SHP77 treated with DMSO at 0.1 percent for 48 hours (cell line): ENCODE measurements at regions not wholly inside any gene's neighbourhood (a gene's known extent, or its start where the extent isn't known, plus 50 kb on each side); places are given as distances from the start of the nearest gene placed in this dataset.

Source experiments
- DNase-seq: peaks from one replicate; lab custom pipeline; 2025; lab: John Stamatoyannopoulos, UW

GRCh38 chr4:14790494-14790893, 211.8 kb upstream of the CPEB2 start:
- no peak for DNase-seq

GRCh38 chr4:14792702-14793227, 209.5 kb upstream of the CPEB2 start:
- no peak for DNase-seq

DNA sequence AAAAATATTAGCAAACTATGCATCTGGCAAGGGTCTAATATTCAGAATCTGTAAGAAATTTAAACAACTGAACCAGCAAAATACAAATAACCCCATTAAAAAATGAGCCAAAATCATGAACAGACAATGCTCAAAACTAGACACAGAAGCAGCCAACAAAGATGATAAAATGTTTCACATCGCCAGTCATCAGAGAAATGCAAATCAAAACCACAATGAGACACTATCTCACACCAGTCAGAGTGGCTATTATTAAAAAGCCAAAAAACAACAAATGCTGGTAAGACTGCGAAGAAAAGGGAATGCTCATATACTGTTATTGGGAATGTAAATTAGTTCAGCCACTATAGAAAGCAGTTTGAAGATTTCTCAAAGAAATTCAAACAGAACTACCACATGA, 201.3 kb upstream of the CPEB2 start:
- DNase-seq: no peak

- no peak for DNase-seq
These were observed 199.7 kb upstream of the CPEB2 start for GRCh38 chr4:14802596-14802995.

DNA sequence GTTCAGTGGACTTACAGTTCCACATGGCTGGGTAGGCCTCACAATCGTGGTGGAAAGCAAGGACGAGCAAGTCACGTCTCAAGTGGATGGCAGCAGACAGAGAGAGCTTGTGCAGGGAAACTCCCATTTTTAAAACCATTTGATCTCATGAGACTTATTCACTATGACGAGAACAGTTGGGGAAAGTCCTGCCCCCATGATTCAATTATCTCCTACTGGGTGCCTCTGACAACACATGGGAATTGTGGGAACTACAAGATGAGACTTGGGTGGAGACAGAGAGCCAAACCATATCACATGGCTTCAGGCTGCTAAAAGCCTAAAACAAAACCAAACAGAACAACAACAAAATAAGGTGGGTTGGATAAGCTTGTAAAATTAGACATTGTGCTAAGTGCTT, 194.4 kb upstream of the CPEB2 start:
- no peak for DNase-seq

- no peak for DNase-seq
These were observed 193.1 kb upstream of the CPEB2 start for GRCh38 chr4:14809203-14809602.

DNA sequence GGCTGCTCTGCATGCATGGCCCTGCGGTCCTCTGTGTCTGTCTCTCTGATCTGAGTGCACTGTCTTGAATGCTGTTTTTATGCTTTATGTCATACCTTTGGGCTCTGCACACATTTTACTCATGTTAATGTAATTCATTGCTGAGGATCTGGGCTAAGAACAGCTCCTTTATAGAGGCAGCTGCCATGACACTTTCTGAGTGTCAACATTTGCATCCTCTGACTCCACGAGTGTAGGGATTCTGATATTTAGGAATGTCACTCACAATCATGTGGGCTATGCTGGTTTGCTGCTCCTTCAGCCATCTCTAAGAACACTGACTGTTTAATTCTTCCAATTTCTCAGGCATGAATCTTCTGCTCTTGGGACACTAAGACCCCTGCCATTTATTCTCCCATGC, 192.2 kb upstream of the CPEB2 start:
- DNase-seq: no peak

DNA sequence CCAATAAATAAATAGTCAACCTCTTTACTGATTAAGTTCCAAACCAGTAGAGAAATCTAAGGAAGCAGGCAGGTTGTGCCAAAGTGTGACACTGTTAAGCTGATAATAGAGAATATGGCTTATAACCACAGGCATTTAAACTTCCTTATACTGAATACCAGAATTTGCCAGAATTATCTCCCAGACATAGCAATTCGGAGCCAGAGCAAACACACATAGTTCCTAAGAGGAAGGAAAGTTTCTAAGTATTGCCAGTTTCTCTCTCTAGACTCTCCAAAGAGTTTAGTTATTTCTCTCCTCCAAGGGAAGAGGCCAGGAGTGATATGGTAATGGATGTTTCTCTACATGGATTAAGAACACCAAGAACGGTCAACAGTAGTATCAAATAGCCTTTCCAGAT, 191.7 kb upstream of the CPEB2 start:
- no peak for DNase-seq

DNA sequence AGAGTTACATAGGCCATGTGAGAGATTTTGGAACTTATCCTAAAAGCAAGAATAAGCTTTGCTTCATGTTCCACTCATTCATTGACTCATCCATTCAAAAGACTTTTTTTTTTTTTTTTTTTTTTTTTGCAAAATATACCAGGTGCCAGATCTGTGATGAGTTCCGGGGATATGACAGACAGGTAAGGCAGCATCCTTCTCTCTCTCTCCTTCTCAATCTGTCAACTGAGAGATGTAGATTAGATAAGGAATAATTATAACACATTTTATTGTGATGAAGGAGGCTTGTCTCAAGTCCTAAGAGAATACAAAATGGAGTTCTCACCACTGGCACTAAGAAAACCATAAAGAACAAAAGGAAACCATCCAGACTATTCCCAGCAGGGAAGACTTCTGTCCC, 190.2 kb upstream of the CPEB2 start:
- DNase-seq: no peak

DNA sequence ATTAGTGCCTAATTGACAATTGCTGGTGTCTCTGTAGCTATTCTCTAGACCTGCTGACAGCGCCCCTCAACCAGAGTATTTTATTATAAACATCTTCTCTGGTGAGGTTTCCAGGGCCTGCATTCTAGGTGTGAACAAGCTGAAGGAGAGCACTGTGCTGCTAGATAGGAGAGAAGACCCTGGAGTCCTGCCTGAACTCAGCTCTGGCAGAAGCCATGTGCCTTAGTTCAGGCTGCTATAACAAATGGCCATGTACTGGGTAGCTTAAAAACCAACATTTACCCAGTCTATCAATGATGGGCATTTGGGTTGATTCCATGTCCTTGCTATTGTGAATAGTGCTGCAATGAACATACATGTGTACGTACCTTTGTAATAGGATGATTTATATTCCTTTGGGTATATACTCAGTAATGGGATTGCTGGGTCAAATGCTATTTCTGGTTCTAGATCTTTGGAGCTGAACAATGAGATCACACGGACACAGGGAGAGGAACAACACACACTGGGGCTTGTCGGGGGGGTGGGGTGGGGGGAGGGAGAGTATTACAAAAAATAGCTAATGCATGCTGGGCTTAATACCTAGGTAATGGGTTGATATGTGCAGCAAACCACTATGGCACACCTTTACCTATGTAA, 185.5 kb upstream of the CPEB2 start:
- DNase-seq: no peak

- DNase-seq: no peak
These were observed 178.1 kb upstream of the CPEB2 start for GRCh38 chr4:14824189-14824588.

- DNase-seq: no peak
These were observed 175.2 kb upstream of the CPEB2 start for GRCh38 chr4:14827111-14827510.

DNA sequence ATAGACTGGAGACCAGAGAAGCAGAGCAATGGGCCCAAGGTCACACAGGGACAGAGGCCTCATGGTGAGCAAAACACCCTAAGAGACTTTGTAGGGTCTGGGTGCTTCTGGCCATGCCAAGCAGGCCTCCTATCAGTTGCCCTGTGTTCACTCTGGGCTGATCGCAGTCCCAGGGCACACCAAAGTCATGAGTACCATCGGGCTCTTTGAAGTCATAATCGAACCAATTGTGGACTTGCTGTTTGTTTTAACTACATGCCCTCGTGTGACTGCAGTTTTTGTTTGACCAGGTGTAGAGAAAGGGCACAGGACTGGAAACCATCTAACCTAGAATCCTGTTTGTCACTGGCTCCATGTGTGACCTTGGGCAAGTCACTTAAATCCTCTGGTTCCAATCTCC, 172.5 kb upstream of the CPEB2 start:
- DNase-seq: no peak

- DNase-seq: no peak
These were observed 170.9 kb upstream of the CPEB2 start for GRCh38 chr4:14831416-14831815.

DNA sequence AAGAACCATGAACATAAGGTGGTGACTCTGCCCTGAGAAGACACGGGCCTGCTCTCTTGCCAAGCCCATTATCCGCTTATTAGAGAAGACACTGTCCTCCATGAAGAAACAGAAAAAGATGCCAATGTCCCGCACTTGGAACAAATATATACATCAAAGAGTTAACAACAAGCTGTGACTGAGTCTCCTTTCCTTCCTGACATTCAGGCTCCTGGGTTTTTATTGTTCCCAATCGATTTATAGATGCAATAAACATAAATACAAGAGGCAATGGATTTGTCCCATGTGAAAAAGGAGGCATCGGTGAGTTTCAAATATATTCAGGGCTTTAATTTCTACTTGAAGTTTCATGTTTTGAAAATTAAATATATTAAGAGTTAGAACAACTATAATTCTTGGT, 169.2 kb upstream of the CPEB2 start:
- no peak for DNase-seq

DNA sequence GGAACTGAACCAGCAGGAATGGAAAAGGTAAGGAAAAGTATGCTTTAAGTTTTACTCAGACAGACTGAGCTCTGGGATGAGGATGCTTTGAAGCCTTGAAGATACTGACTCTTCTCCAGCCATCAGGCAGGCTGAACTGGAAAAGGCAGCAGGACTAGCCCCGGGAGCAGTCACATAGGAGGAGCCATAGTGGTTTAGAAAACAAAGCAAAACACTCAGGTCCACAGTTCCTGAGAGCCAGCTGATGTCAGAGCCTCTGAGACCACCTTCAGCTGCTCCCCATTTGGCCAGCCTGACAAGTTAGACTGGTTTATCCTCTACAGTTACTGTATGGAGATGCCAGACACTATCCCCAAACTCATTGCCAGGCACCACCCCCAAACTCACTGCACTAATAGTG, 167.9 kb upstream of the CPEB2 start:
- no peak for DNase-seq

GRCh38 chr4:14835288-14835687, 167.0 kb upstream of the CPEB2 start:
- DNase-seq: no peak

DNA sequence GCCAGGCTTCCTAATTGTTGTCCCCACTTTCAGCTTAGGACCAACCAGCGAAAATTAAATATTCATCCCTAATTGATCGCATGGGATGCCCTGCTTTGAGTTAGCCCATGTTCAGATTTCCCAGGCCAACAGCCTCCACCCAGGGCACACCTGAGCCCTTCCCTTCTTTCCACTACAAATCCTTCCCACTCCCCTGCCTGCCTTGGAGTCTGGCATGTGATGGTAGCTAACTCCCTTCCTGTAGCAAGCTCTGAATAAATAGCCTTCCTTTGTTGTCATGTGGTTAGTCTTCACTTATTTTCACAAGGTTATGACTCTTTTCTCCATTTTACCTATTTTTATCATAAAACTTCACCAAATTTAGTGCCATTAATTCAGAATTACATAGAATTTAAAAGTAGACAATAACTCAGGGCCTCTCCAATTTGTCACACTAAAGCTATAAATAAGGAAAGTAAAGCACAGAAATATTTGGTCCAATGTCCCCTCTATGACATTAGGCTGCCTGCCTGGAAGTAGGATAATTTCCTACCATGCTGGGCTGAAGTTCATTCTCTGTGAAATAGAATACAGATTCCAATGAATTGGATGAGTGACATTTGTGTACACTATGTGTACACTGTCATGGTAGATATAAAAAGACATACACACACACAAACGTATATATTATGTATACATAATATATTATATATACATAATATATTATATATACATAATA, 166.4 kb upstream of the CPEB2 start:
- DNase-seq: no peak

DNA sequence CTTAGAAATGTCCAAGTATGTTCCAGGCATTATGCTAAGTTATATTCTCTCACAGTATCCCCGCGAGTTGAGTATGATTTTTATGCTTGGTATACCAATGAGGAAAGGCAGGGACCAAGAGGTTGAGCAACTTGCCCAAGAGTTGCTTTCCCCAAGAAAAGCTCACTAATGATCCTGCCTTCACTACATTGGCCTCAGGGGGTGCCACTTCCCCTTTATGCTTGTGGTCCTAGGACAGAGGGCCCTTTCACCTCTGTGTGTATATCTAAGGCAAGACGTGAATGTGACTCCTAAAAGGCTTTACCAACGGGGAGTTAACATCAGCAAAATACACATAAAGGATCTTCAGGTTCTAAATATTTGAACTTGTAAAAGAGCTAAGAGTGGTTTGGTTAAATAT, 164.4 kb upstream of the CPEB2 start:
- DNase-seq: no peak

DNA sequence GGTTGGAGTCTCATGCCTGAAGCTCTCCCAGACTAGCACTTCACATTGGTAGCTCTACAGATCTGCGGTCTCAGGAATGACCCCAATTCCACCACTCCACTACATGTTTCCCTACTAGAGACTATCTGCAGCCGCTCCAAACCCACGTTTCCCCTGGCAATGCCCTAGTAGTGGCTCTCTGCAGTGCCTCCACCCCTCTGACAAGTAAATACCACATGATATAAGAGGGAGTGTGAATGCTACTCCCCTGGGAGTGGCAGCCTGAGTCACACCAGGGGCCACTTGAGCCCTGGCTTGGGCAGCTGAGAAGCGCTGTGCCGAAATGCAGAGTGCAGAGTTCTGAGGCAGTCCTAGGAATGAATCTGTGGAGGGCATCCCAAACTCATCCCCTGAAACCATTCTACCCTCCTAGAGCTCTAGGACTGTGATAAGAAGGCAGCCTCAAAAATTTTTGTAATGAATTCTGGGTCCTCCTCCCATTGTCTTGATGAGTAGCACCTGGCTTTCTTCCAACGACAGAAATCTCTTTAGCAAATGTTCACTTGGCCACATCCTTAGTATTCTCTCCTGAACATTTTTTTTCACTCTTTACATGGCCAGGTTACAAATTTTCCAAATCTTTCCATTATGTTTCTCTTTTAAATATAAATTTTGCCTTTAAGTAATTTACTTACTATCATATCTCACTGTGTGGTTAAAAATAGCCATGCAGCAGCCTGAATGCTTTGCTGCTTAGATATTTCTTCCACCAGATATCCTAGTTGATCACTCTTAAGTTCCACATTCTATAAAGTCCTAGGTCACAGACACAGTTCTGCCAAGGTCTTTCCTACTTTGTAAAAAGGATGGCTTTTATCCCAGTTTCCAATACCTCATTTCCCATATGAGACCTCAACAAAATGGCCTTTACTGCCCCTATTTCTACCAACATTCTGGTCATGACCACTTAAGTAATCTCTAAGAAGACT, 160.2 kb upstream of the CPEB2 start:
- no peak for DNase-seq

- DNase-seq: no peak
These were observed 159.2 kb upstream of the CPEB2 start for GRCh38 chr4:14842964-14843630.

DNA sequence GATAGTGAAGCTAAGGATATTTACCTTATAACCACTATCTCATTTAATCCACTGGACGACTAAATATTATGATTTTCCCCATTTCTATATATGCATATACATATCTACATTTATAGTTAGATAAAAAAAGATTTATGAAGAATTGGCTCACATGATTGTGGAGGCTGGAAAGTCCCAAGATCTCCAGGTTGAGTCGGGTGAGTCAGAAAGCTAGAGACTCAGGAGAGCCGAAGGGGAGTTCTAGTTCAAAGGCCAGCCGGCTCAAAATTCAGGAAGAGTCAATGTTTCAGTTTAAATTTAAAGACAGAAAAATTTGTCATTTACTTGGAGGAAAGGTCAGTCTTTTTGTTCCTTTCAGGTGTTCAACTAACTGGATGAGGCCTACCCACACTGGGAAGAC, 158.2 kb upstream of the CPEB2 start:
- DNase-seq: no peak
